ENCODE measurements at regions not wholly inside any gene's neighbourhood (a gene's known extent, or its start where the extent isn't known, plus 50 kb on each side); places are given as distances from the start of the nearest gene placed in this dataset.

DNA sequence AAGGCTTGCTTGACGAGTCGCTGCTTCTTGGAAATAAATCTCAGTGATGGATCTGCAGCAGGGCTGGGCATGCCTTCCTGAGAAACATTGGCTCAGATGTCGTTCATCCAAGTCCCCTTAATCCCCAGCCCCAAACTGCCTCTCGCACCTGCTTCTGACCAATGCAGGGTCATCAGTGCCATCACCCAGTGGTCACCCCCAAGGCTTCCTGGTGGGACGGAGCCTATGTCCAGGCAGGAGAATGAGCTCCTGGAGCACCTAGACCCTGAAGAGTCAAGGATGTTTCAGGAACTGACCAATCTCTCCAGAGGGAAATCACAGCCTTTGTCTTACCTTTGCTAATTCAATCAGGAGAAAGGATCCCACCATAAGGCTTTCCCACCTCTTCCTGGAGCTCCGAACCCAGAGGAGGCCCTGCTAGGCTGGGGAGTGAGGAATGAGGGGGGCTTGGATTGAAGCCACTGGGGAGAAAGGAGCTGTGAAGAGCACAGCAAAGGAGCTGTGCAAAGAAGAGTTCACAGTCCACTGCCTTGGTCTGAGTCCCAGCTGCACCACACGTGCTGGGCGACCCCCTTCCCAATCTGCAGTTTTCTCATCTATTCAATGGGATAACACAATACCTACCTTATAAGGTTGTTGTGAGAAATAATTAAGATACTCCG is 416.1 kb downstream of the NPHP4 start:
- no peak for TF ChIP-seq CTCF (IDR thresholded peaks at IDR 0.05)
- no peak for TF ChIP-seq POLR2A (IDR thresholded peaks at IDR 0.05)

Measured in lower leg skin (tissue), 3 donors.